GM23338 (cell line): ENCODE measurements at regions not wholly inside any gene's neighbourhood (a gene's known extent, or its start where the extent isn't known, plus 50 kb on each side); places are given as distances from the start of the nearest gene placed in this dataset.

ENCODE experiments used
- ATAC-seq: fragments of 200-7000 bp; cut with Tn5 transposase; 3 replicates; pipeline ENCODE4 v1.9.1; 2020
- DNase-seq: peaks from one replicate; pipeline ENCODE4 v3.0.0-alpha.2; 2015; ENCODE audit warnings: low spot score
- H2AFZ ChIP-seq: fragments of 200-600 bp; sonication (generic); 2 replicates; pipeline ENCODE4 v1.8.0; 2016; ENCODE audit warnings: antibody characterized with exemption, mild to moderate bottlenecking, moderate library complexity
- H3F3A ChIP-seq: fragments of 200-600 bp; sonication (generic); replicated peaks from 2 replicates; pipeline ENCODE4 v1.8.0; 2017; ENCODE audit warnings: antibody characterized with exemption, mixed run types, low read depth
- H3K27ac ChIP-seq: fragments of 200-600 bp; sonication (generic); 2 replicates; pipeline ENCODE4 v1.6.1; 2016; ENCODE audit warnings: low read depth
- H3K27me3 ChIP-seq: fragments of 200-600 bp; sonication (generic); 2 replicates; pipeline ENCODE4 v1.8.0; 2016; ENCODE audit warnings: mild to moderate bottlenecking, mixed run types, moderate library complexity; ENCODE audit not compliant: insufficient read depth
- H3K36me3 ChIP-seq: fragments of 200-600 bp; sonication (generic); 2 replicates; pipeline ENCODE4 v1.8.0; 2016; ENCODE audit warnings: mild to moderate bottlenecking; ENCODE audit not compliant: insufficient read depth
- H3K4me1 ChIP-seq: fragments of 200-600 bp; sonication (generic); 2 replicates; pipeline ENCODE4 v1.8.0; 2016; ENCODE audit warnings: mild to moderate bottlenecking, moderate library complexity; ENCODE audit not compliant: insufficient read depth
- H3K4me2 ChIP-seq: fragments of 200-600 bp; sonication (generic); 2 replicates; pipeline ENCODE4 v1.7.1; 2017; ENCODE audit warnings: mixed run types
- H3K4me3 ChIP-seq: fragments of 200-600 bp; sonication (generic); 2 replicates; pipeline ENCODE4 v1.6.1; 2016; ENCODE audit warnings: mixed run types
- H3K79me2 ChIP-seq: fragments of 200-600 bp; sonication (generic); replicated peaks from 2 replicates; pipeline ENCODE4 v1.8.0; 2017; ENCODE audit warnings: mild to moderate bottlenecking; ENCODE audit not compliant: insufficient read depth
- H3K9me2 ChIP-seq: fragments of 200-600 bp; sonication (generic); 2 replicates; pipeline ENCODE4 v1.8.0; 2017; ENCODE audit not compliant: insufficient read depth
- H4K20me1 ChIP-seq: fragments of 200-600 bp; sonication (generic); replicated peaks from 2 replicates; pipeline ENCODE4 v1.8.0; 2017; ENCODE audit warnings: mild to moderate bottlenecking; ENCODE audit not compliant: insufficient read depth
- H3K27ac Mint-ChIP-seq: 2 replicates; pipeline ENCODE4 v1.8.0; 2020; ENCODE audit warnings: inconsistent platforms, mild to moderate bottlenecking, moderate library complexity, mixed read lengths
- H3K27me3 Mint-ChIP-seq: 3 replicates; pipeline ENCODE4 v1.8.0; 2022; ENCODE audit warnings: low read depth, mild to moderate bottlenecking, moderate library complexity, mixed read lengths, inconsistent platforms; ENCODE audit not compliant: insufficient read depth, poor library complexity
- H3K36me3 Mint-ChIP-seq: 3 replicates; pipeline ENCODE4 v1.8.0; 2021; ENCODE audit warnings: low read depth, mild to moderate bottlenecking, inconsistent platforms, moderate library complexity, mixed read lengths
- H3K4me1 Mint-ChIP-seq: 3 replicates; pipeline ENCODE4 v1.8.0; 2020; ENCODE audit warnings: mild to moderate bottlenecking, inconsistent platforms, mixed read lengths
- H3K4me3 Mint-ChIP-seq: 3 replicates; pipeline ENCODE4 v1.8.0; 2021; ENCODE audit warnings: moderate library complexity, mild to moderate bottlenecking, inconsistent platforms, mixed read lengths
- H3K9me3 Mint-ChIP-seq: 3 replicates; pipeline ENCODE4 v1.8.0; 2020; ENCODE audit warnings: moderate library complexity, mild to moderate bottlenecking, inconsistent platforms, mixed read lengths
- CREB1 ChIP-seq: fragments of 250-450 bp; sonication (Bioruptor Pico); IDR thresholded peaks from 2 replicates; pipeline ENCODE4 v1.5.0; 2020; ENCODE audit warnings: low read depth, mild to moderate bottlenecking, moderate library complexity
- EZH2 ChIP-seq: fragments of 200-600 bp; sonication (generic); IDR thresholded peaks from one replicate; pipeline ENCODE4 v1.8.0; 2017; ENCODE audit warnings: antibody characterized with exemption, mild to moderate bottlenecking, low read depth; ENCODE audit not compliant: unreplicated experiment
- JUNB ChIP-seq: IDR thresholded peaks from one replicate; pipeline ENCODE4 v1.6.1; 2016; ENCODE audit warnings: antibody characterized with exemption; ENCODE audit not compliant: unreplicated experiment
- POLR2AphosphoS5 ChIP-seq: IDR thresholded peaks from 2 replicates; pipeline ENCODE4 v1.6.1; 2016; ENCODE audit warnings: antibody characterized with exemption, low read depth
- ZNF331 ChIP-seq: fragments of 250-450 bp; sonication (Bioruptor Pico); IDR thresholded peaks from 2 replicates; pipeline ENCODE4 v1.5.0; 2020; ENCODE audit warnings: low read depth, mild to moderate bottlenecking, moderate library complexity
- TF ChIP-seq, protein P1 (sequence below): fragments of 250-450 bp; sonication (Bioruptor Pico); IDR thresholded peaks from 2 replicates; pipeline ENCODE4 v1.5.0; 2020; ENCODE audit warnings: mild to moderate bottlenecking, moderate library complexity
- TF ChIP-seq, protein P2 (sequence below), 2 experiments: fragments of 200-600 bp in 1 of 2; sonication (generic) in 1 of 2; conservative IDR thresholded peaks; 2 replicates each; pipeline versions ENCODE4 v1.5.1 to v1.6.1; 2016 to 2017; ENCODE audit warnings: antibody characterized with exemption in 2 of 2, low read depth in 2 of 2, mild to moderate bottlenecking in 2 of 2, moderate library complexity in 1 of 2

DNA sequence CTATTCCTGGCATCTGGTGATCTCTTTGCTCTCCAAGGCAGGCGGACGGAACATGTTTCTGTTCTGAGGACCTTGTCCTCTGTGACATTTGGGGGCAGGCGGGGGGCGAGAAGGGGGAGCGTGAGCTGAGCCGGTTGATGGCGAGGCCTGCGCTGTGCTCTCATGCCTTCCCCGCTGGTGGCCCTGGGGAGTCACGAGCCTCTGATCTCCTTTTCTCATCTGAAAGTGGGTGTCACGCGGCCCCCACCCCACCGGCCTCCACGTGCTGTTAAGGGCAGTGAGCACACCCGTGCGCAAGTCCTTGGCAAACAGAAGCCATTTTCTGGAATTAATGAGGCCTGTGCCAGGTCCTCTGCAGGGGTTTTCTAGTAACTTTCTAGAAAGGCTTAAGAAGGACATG, 102.8 kb upstream of the ACTRT2 start:
- no peak overlapping the region for H3K27ac Mint-ChIP-seq
- H3K9me3 Mint-ChIP-seq, result peaks cover 69% of the 10 kb centered on the region
- no peaks in the 10 kb centered on the region for H4K20me1 ChIP-seq

More for the DNA sequence above, 102.8 kb upstream of the ACTRT2 start:
- H3K27me3 Mint-ChIP-seq, result peaks cover 7% of the 10 kb centered on the region
- Histone ChIP-seq H3K27ac (no peak overlapping the region), H3K36me3 (no peaks in the 10 kb centered on the region), H3F3A (peaks cover 9% of the 10 kb centered on the region; the same call in 1 of the 2 replicates), H3K9me2 (no peaks in the 10 kb centered on the region), H3K4me3 (no peak overlapping the region), H3K27me3 (no peaks in the 10 kb centered on the region), H2AFZ (no peak overlapping the region), H3K4me1 (no peaks in the 10 kb centered on the region), H3K79me2 (no peaks in the 10 kb centered on the region), H3K4me2 (no peak overlapping the region)
- H3K4me3 Mint-ChIP-seq, result no peak overlapping the region
- ATAC-seq (no peak), DNase-seq (no peak)
- H3K4me1 Mint-ChIP-seq, result no peaks in the 10 kb centered on the region
- H3K36me3 Mint-ChIP-seq, result peaks cover 24% of the 10 kb centered on the region
- TF ChIP-seq, protein P1, sequence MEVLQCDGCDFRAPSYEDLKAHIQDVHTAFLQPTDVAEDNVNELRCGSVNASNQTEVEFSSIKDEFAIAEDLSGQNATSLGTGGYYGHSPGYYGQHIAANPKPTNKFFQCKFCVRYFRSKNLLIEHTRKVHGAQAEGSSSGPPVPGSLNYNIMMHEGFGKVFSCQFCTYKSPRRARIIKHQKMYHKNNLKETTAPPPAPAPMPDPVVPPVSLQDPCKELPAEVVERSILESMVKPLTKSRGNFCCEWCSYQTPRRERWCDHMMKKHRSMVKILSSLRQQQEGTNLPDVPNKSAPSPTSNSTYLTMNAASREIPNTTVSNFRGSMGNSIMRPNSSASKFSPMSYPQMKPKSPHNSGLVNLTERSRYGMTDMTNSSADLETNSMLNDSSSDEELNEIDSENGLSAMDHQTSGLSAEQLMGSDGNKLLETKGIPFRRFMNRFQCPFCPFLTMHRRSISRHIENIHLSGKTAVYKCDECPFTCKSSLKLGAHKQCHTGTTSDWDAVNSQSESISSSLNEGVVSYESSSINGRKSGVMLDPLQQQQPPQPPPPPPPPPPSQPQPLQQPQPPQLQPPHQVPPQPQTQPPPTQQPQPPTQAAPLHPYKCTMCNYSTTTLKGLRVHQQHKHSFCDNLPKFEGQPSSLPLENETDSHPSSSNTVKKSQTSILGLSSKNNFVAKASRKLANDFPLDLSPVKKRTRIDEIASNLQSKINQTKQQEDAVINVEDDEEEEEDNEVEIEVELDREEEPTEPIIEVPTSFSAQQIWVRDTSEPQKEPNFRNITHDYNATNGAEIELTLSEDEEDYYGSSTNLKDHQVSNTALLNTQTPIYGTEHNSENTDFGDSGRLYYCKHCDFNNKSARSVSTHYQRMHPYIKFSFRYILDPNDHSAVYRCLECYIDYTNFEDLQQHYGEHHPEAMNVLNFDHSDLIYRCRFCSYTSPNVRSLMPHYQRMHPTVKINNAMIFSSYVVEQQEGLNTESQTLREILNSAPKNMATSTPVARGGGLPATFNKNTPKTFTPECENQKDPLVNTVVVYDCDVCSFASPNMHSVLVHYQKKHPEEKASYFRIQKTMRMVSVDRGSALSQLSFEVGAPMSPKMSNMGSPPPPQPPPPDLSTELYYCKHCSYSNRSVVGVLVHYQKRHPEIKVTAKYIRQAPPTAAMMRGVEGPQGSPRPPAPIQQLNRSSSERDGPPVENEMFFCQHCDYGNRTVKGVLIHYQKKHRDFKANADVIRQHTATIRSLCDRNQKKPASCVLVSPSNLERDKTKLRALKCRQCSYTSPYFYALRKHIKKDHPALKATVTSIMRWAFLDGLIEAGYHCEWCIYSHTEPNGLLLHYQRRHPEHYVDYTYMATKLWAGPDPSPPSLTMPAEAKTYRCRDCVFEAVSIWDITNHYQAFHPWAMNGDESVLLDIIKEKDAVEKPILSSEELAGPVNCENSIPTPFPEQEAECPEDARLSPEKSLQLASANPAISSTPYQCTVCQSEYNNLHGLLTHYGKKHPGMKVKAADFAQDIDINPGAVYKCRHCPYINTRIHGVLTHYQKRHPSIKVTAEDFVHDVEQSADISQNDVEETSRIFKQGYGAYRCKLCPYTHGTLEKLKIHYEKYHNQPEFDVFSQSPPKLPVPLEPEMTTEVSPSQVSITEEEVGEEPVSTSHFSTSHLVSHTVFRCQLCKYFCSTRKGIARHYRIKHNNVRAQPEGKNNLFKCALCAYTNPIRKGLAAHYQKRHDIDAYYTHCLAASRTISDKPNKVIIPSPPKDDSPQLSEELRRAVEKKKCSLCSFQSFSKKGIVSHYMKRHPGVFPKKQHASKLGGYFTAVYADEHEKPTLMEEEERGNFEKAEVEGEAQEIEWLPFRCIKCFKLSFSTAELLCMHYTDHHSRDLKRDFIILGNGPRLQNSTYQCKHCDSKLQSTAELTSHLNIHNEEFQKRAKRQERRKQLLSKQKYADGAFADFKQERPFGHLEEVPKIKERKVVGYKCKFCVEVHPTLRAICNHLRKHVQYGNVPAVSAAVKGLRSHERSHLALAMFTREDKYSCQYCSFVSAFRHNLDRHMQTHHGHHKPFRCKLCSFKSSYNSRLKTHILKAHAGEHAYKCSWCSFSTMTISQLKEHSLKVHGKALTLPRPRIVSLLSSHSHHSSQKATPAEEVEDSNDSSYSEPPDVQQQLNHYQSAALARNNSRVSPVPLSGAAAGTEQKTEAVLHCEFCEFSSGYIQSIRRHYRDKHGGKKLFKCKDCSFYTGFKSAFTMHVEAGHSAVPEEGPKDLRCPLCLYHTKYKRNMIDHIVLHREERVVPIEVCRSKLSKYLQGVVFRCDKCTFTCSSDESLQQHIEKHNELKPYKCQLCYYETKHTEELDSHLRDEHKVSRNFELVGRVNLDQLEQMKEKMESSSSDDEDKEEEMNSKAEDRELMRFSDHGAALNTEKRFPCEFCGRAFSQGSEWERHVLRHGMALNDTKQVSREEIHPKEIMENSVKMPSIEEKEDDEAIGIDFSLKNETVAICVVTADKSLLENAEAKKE, result no peak
- TF ChIP-seq ZNF331, result no peak
- TF ChIP-seq JUNB, result no peak
- no peak for TF ChIP-seq POLR2AphosphoS5
- TF ChIP-seq CREB1 (CRISPR knock-in tag), result no peak
- TF ChIP-seq EZH2, result no peak
- TF ChIP-seq, protein P2, sequence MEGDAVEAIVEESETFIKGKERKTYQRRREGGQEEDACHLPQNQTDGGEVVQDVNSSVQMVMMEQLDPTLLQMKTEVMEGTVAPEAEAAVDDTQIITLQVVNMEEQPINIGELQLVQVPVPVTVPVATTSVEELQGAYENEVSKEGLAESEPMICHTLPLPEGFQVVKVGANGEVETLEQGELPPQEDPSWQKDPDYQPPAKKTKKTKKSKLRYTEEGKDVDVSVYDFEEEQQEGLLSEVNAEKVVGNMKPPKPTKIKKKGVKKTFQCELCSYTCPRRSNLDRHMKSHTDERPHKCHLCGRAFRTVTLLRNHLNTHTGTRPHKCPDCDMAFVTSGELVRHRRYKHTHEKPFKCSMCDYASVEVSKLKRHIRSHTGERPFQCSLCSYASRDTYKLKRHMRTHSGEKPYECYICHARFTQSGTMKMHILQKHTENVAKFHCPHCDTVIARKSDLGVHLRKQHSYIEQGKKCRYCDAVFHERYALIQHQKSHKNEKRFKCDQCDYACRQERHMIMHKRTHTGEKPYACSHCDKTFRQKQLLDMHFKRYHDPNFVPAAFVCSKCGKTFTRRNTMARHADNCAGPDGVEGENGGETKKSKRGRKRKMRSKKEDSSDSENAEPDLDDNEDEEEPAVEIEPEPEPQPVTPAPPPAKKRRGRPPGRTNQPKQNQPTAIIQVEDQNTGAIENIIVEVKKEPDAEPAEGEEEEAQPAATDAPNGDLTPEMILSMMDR (conservative IDR thresholded peaks at IDR 0.05; ENCODE audit: low read depth in 2 of 2), result no peak
